Ishikawa (cell line): ENCODE measurements at regions not wholly inside any gene's neighbourhood (a gene's known extent, or its start where the extent isn't known, plus 50 kb on each side); places are given as distances from the start of the nearest gene placed in this dataset.
A peak's percentile ranks its signal among the peaks of the same experiment; 100 is the strongest.

Source experiments
- CREB1 ChIP-seq: IDR thresholded peaks from 2 replicates; pipeline ENCODE4 v1.6.1; 2012; ENCODE audit warnings: low read depth
- RAD21 ChIP-seq: IDR thresholded peaks from 2 replicates; pipeline ENCODE4 v1.6.1; 2012; ENCODE audit warnings: low read depth
- TF ChIP-seq, protein P1 (sequence below): IDR thresholded peaks from 2 replicates; pipeline ENCODE4 v1.6.1; 2012
- TF ChIP-seq, protein P2 (sequence below): IDR thresholded peaks from 2 replicates; pipeline ENCODE4 v1.6.1; 2012; ENCODE audit warnings: low read depth, mild to moderate bottlenecking

DNA sequence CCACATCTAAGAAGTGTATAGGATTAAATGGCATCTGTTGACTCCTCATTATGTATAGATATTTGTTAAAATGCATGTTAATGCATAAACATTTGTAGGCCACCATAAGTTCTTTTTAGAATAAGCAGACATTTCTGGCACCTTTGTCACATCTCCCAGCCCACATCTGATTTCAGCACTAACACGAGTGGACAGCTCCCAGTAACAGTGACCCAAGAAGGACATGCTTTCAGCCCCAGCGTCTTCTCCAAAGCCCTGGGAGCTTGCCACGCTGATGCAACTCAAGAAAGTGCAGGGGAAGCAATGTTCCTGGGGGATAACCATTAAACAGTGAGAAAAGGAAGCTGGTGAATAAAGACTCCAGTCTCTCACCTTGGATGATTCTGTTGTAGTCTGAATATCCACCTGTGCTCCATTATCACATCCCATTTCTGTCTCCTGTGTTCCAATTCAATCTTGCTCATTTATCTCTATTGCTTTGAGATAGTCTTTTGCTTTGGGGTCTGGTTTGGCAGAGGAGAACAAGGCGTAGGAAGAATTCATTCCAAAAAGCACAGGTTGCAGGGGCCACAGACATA, 182.6 kb upstream of the THSD7B start:
- TF ChIP-seq, protein P1, sequence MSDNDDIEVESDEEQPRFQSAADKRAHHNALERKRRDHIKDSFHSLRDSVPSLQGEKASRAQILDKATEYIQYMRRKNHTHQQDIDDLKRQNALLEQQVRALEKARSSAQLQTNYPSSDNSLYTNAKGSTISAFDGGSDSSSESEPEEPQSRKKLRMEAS, result peak; percentile 47; the same call in 1 of the 2 replicates
- TF ChIP-seq, protein P2, sequence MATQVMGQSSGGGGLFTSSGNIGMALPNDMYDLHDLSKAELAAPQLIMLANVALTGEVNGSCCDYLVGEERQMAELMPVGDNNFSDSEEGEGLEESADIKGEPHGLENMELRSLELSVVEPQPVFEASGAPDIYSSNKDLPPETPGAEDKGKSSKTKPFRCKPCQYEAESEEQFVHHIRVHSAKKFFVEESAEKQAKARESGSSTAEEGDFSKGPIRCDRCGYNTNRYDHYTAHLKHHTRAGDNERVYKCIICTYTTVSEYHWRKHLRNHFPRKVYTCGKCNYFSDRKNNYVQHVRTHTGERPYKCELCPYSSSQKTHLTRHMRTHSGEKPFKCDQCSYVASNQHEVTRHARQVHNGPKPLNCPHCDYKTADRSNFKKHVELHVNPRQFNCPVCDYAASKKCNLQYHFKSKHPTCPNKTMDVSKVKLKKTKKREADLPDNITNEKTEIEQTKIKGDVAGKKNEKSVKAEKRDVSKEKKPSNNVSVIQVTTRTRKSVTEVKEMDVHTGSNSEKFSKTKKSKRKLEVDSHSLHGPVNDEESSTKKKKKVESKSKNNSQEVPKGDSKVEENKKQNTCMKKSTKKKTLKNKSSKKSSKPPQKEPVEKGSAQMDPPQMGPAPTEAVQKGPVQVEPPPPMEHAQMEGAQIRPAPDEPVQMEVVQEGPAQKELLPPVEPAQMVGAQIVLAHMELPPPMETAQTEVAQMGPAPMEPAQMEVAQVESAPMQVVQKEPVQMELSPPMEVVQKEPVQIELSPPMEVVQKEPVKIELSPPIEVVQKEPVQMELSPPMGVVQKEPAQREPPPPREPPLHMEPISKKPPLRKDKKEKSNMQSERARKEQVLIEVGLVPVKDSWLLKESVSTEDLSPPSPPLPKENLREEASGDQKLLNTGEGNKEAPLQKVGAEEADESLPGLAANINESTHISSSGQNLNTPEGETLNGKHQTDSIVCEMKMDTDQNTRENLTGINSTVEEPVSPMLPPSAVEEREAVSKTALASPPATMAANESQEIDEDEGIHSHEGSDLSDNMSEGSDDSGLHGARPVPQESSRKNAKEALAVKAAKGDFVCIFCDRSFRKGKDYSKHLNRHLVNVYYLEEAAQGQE, result peak; percentile 94
- TF ChIP-seq RAD21 (0 out of 2 replicates have a peak, but pooled peaks have one; percentile 8), CREB1 (no peak)
